Esophagus squamous epithelium (tissue), 5 donors: ENCODE measurements at regions not wholly inside any gene's neighbourhood (a gene's known extent, or its start where the extent isn't known, plus 50 kb on each side); places are given as distances from the start of the nearest gene placed in this dataset.
A peak's percentile ranks its signal among the peaks of the same experiment; 100 is the strongest.

Experiments
- DNase-seq: peaks from one replicate; lab custom pipeline; 2025; lab: John Stamatoyannopoulos, UW
- H3K27ac ChIP-seq, 4 donors: fragments of 200-600 bp; sonication (generic); one replicate each; pipeline ENCODE4 v1.5.1; 2016 to 2019; ENCODE audit warnings: mild to moderate bottlenecking in 1 of 4
- H3K27me3 ChIP-seq, 4 donors: fragments of 200-600 bp; sonication (generic); 1 replicate in 3 of 4; 2 replicates in 1 of 4; pipeline versions ENCODE4 v1.5.1 to v1.6.0; 2017 to 2021; ENCODE audit warnings: antibody characterized with exemption in 1 of 4
- H3K36me3 ChIP-seq, 3 donors: fragments of 200-600 bp; sonication (generic); one replicate each; pipeline ENCODE4 v1.5.1; 2016 to 2019
- H3K4me1 ChIP-seq, 3 donors: fragments of 200-600 bp; sonication (generic); one replicate each; pipeline ENCODE4 v1.5.1; 2017 to 2019
- H3K4me3 ChIP-seq, 4 donors: fragments of 200-600 bp; sonication (generic); 1 replicate in 3 of 4; 2 replicates in 1 of 4; pipeline ENCODE4 v1.5.1; 2016 to 2019; ENCODE audit warnings: mild to moderate bottlenecking in 2 of 4, moderate library complexity in 1 of 4
- H3K9me3 ChIP-seq, 3 donors: fragments of 200-600 bp; sonication (generic); one replicate each; pipeline ENCODE4 v1.5.1; 2016 to 2019
- CTCF ChIP-seq, 6 experiments: fragments of 450-650 bp in 4 of 6; fragments of 200-600 bp in 2 of 6; sonication (generic) in 2 of 6; IDR thresholded peaks; one replicate each; pipeline ENCODE4 v1.5.1; 2016 to 2019; ENCODE audit warnings: antibody characterized with exemption in 6 of 6, mild to moderate bottlenecking in 4 of 6, moderate library complexity in 4 of 6
- POLR2A ChIP-seq, 4 donors: fragments of 450-650 bp; IDR thresholded peaks; one replicate each; pipeline ENCODE4 v1.6.1; 2017; ENCODE audit warnings: antibody characterized with exemption in 4 of 4, mild to moderate bottlenecking in 4 of 4, moderate library complexity in 3 of 4
- WGBS, 2 donors: methylation state at CpG; one replicate each; pipeline ENCODE4 v1.1.5; 2018; 5-methylcytosine and 5-hydroxymethylcytosine counted together
- intact Hi-C: fragments of 100-400 bp; cut with DNase I; formaldehyde crosslinking; loops from one replicate; pipeline ENCODE4 v1.15.0; 2022
- donor health status: DM: yes; HTN: yes; CAD: no.

- WGBS, 2 donors, result 66 to 80% methylated on average over 8 to 9 of the region's 9 CpGs
- H3K4me3 ChIP-seq, result no peak overlapping the region
- no peaks in the 10 kb centered on the region for H3K9me3 ChIP-seq
- no peaks in the 10 kb centered on the region for H3K4me1 ChIP-seq
- no peak for DNase-seq
- intact Hi-C loops, result no loop called here
- peaks cover 0 to 31% (median 0%) of the 10 kb centered on the region in 4 donors for H3K27me3 ChIP-seq
- no peaks in the 10 kb centered on the region for H3K36me3 ChIP-seq
- no peak overlapping the region for H3K27ac ChIP-seq
- no peak for TF ChIP-seq POLR2A (IDR thresholded peaks at IDR 0.05)
- TF ChIP-seq CTCF (IDR thresholded peaks at IDR 0.05), result peak in 2 of 6 experiments; percentile 12 to 17
These were observed 75.2 kb downstream of the DHCR7 start for GRCh38 chr11:71372693-71373657.

GRCh38 chr11:71371674-71372069 lies 76.5 kb downstream of the DHCR7 start:
- TF ChIP-seq CTCF (IDR thresholded peaks at IDR 0.05), result no peak
- TF ChIP-seq POLR2A (IDR thresholded peaks at IDR 0.05), result no peak

GRCh38 chr11:71370895-71371673 lies 77.1 kb downstream of the DHCR7 start:
- TF ChIP-seq CTCF (IDR thresholded peaks at IDR 0.05) (no peak), POLR2A (IDR thresholded peaks at IDR 0.05) (no peak)
- Histone ChIP-seq H3K4me3 (no peak overlapping the region), H3K9me3 (no peaks in the 10 kb centered on the region), H3K27me3 (peaks cover 0 to 25% (median 0%) of the 10 kb centered on the region in 4 donors), H3K36me3 (no peaks in the 10 kb centered on the region), H3K27ac (no peak overlapping the region), H3K4me1 (no peaks in the 10 kb centered on the region)
- WGBS, 2 donors, result 76 to 91% methylated on average over 11 to 14 of the region's 21 CpGs
- no peak for DNase-seq
- intact Hi-C loops, result no loop called here

More at GRCh38 chr11:71371674-71372069, 76.5 kb downstream of the DHCR7 start:
- intact Hi-C loops, result no loop called here
- Histone ChIP-seq H3K27me3 (peaks cover 0 to 29% (median 0%) of the 10 kb centered on the region in 4 donors), H3K36me3 (no peaks in the 10 kb centered on the region), H3K9me3 (no peaks in the 10 kb centered on the region), H3K4me1 (no peaks in the 10 kb centered on the region), H3K4me3 (no peak overlapping the region), H3K27ac (no peak overlapping the region)
- 83 to 84% methylated on average over 2 of the region's 2 CpGs for WGBS, 2 donors
- no peak for DNase-seq

GRCh38 chr11:71370020-71370747 lies 78.0 kb downstream of the DHCR7 start:
- TF ChIP-seq POLR2A (IDR thresholded peaks at IDR 0.05) (no peak), CTCF (IDR thresholded peaks at IDR 0.05) (no peak)
- DNase-seq, result no peak
- 100% methylated on average over 3 of the region's 6 CpGs; no CpG with 5 or more reads in 1 of the 2 donors for WGBS, 2 donors
- Histone ChIP-seq H3K27ac (no peak overlapping the region), H3K9me3 (no peaks in the 10 kb centered on the region), H3K36me3 (no peaks in the 10 kb centered on the region), H3K4me1 (no peaks in the 10 kb centered on the region), H3K4me3 (no peak overlapping the region), H3K27me3 (peaks cover 0 to 16% (median 0%) of the 10 kb centered on the region in 4 donors)
- intact Hi-C loops, result no loop called here
